Uterus (tissue), 3 donors: ENCODE measurements at regions not wholly inside any gene's neighbourhood (a gene's known extent, or its start where the extent isn't known, plus 50 kb on each side); places are given as distances from the start of the nearest gene placed in this dataset. TPM values are rescaled to one million over a fixed set of nuclear protein-coding genes. Genes with fewer than 3 reads are reported as not detected.
"Not testable (repeated sequence)": the region's sequence is repeated elsewhere in the genome, so short reads cannot be mapped to it uniquely, and the experiment has no call there.

ENCODE experiments used
- DNase-seq, 2 donors: peaks; one replicate each; pipeline ENCODE4 v3.0.0-alpha.2; 2019 to 2020
- H3K27ac ChIP-seq, 2 donors: fragments of 200-600 bp; sonication (generic); 1 replicate in 1 of 2; 2 replicates in 1 of 2; pipeline ENCODE4 v1.5.1; 2016 to 2018
- H3K27me3 ChIP-seq, 2 donors: fragments of 200-600 bp; sonication (generic); one replicate each; pipeline ENCODE4 v1.5.1; 2018 to 2019; ENCODE audit warnings: control low read depth in 1 of 2
- H3K36me3 ChIP-seq, 2 donors: fragments of 200-600 bp; sonication (generic); one replicate each; pipeline ENCODE4 v1.5.1; 2019; ENCODE audit warnings: control low read depth in 1 of 2
- H3K4me1 ChIP-seq, 2 donors: fragments of 200-600 bp; sonication (generic); one replicate each; pipeline ENCODE4 v1.5.1; 2018 to 2019; ENCODE audit warnings: control low read depth in 1 of 2
- H3K4me3 ChIP-seq, 2 donors: fragments of 200-600 bp; sonication (generic); 1 replicate in 1 of 2; 2 replicates in 1 of 2; pipeline ENCODE4 v1.5.1; 2018 to 2019; ENCODE audit warnings: mild to moderate bottlenecking in 1 of 2
- H3K9me3 ChIP-seq, 2 donors: fragments of 200-600 bp; sonication (generic); one replicate each; pipeline ENCODE4 v1.5.1; 2019; ENCODE audit warnings: control low read depth in 1 of 2
- POLR2A ChIP-seq, 2 donors: fragments of 450-650 bp; IDR thresholded peaks; one replicate each; pipeline ENCODE4 v1.6.1; 2016; ENCODE audit warnings: antibody characterized with exemption in 2 of 2, mild to moderate bottlenecking in 1 of 2, moderate library complexity in 1 of 2
- intact Hi-C: fragments of 100-400 bp; cut with DNase I; formaldehyde crosslinking; loops from one replicate; pipeline ENCODE4 v1.15.1; 2023; ENCODE audit warnings: low total_unique reads
- small RNA-seq: library from RNA; depleted of rRNA; stranded (forward); fragments of <200 nt; gene quantifications from one replicate; pipeline ENCODE3, GENCODE V24; 2016
- TF ChIP-seq, protein P1 (sequence below), 4 experiments: fragments of 200-600 bp in 2 of 4; fragments of 450-650 bp in 2 of 4; sonication (generic) in 2 of 4; IDR thresholded peaks; one replicate each; pipeline ENCODE4 v1.5.1; 2016 to 2019; ENCODE audit warnings: antibody characterized with exemption in 4 of 4, mild to moderate bottlenecking in 2 of 4, moderate library complexity in 1 of 4
- donor health status: DM: yes; HTN: yes; CAD: no.

DNA sequence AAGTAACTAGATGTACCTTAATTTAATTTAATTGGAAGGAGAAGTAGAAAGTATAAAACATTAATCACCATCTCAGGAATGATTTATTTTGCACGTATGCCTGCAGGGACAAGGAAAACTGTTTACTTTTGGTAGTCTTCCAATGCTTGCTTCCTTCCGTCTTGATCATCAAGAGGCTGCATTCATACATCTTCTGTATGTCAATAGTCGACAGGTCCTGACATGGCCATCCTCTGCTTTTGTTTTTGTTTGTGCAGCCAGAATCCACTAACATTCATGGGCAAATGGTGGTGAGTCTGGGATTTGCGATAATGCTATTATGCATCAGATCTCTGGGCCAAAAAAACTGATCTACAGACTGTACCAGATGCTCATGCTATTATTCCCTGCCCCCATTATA, 56.6 kb upstream of the ZPLD1 start:
- Histone ChIP-seq H3K9me3 (no peaks in the 10 kb centered on the region), H3K27ac (no peak overlapping the region), H3K27me3 (no peaks in the 10 kb centered on the region), H3K4me1 (no peaks in the 10 kb centered on the region), H3K36me3 (no peaks in the 10 kb centered on the region), H3K4me3 (no peak overlapping the region)
- intact Hi-C loops, result no loop called here
- no peak for DNase-seq
- TF ChIP-seq, protein P1, sequence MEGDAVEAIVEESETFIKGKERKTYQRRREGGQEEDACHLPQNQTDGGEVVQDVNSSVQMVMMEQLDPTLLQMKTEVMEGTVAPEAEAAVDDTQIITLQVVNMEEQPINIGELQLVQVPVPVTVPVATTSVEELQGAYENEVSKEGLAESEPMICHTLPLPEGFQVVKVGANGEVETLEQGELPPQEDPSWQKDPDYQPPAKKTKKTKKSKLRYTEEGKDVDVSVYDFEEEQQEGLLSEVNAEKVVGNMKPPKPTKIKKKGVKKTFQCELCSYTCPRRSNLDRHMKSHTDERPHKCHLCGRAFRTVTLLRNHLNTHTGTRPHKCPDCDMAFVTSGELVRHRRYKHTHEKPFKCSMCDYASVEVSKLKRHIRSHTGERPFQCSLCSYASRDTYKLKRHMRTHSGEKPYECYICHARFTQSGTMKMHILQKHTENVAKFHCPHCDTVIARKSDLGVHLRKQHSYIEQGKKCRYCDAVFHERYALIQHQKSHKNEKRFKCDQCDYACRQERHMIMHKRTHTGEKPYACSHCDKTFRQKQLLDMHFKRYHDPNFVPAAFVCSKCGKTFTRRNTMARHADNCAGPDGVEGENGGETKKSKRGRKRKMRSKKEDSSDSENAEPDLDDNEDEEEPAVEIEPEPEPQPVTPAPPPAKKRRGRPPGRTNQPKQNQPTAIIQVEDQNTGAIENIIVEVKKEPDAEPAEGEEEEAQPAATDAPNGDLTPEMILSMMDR (IDR thresholded peaks at IDR 0.05), result no peak
- TF ChIP-seq POLR2A (IDR thresholded peaks at IDR 0.05), result no peak

- H3K4me3 ChIP-seq, H3K27ac ChIP-seq, H3K27me3 ChIP-seq, DNase-seq, H3K9me3 ChIP-seq, H3K4me1 ChIP-seq, intact Hi-C loops, H3K36me3 ChIP-seq: not testable (repeated sequence)
These were observed 52.6 kb upstream of the ZPLD1 start for GRCh38 chr3:102382201-102382600.

Small RNAs in the stretch of these regions (small RNA-seq; reads per million reads assigned to genes)
- gene AC106712.1 (not detected), gene RF00019 (not detected)
